ENCODE measurements at regions not wholly inside any gene's neighbourhood (a gene's known extent, or its start where the extent isn't known, plus 50 kb on each side); places are given as distances from the start of the nearest gene placed in this dataset.

GRCh38 chr18:43482600-43482999 is 205.3 kb upstream of the SYT4 start:
- no peak for DNase-seq

- no peak for DNase-seq
These were observed 207.4 kb upstream of the SYT4 start for GRCh38 chr18:43484710-43485109.

- DNase-seq: no peak
These were observed 208.3 kb upstream of the SYT4 start for GRCh38 chr18:43485545-43485963.

GRCh38 chr18:43486462-43486861 is 209.2 kb upstream of the SYT4 start:
- no peak for DNase-seq

- DNase-seq: no peak
These were observed 223.8 kb upstream of the SYT4 start for GRCh38 chr18:43501099-43501498.

GRCh38 chr18:43506935-43507334 is 229.6 kb upstream of the SYT4 start:
- DNase-seq: no peak

GRCh38 chr18:43507842-43508481 is 230.7 kb upstream of the SYT4 start:
- DNase-seq: no peak

- DNase-seq: no peak
These were observed 237.5 kb upstream of the SYT4 start for GRCh38 chr18:43514747-43515146.

- no peak for DNase-seq
These were observed 238.2 kb upstream of the SYT4 start for GRCh38 chr18:43515481-43515880.

GRCh38 chr18:43524260-43524659 is 247.0 kb upstream of the SYT4 start:
- DNase-seq: no peak

- no peak for DNase-seq
These were observed 247.9 kb upstream of the SYT4 start for GRCh38 chr18:43525169-43525568.

- peak; percentile 64 for DNase-seq
These were observed 249.3 kb upstream of the SYT4 start for GRCh38 chr18:43526426-43527145.

- DNase-seq: no peak
These were observed 254.1 kb upstream of the SYT4 start for GRCh38 chr18:43531438-43531837.

GRCh38 chr18:43533371-43533770 is 256.1 kb upstream of the SYT4 start:
- DNase-seq: peak; percentile 22

- no peak for DNase-seq
These were observed 257.2 kb upstream of the SYT4 start for GRCh38 chr18:43534511-43534910.

GRCh38 chr18:43539862-43540261 is 262.6 kb upstream of the SYT4 start:
- peak; percentile 72 for DNase-seq

GRCh38 chr18:43542016-43542415 is 264.7 kb upstream of the SYT4 start:
- DNase-seq: no peak

- no peak for DNase-seq
These were observed 265.9 kb upstream of the SYT4 start for GRCh38 chr18:43543236-43543635.

- DNase-seq: no peak
These were observed 270.2 kb upstream of the SYT4 start for GRCh38 chr18:43547456-43547855.

- no peak for DNase-seq
These were observed 282.2 kb upstream of the SYT4 start for GRCh38 chr18:43559507-43559906.

- DNase-seq: peak; percentile 62
These were observed 286.5 kb upstream of the SYT4 start for GRCh38 chr18:43563780-43564179.

GRCh38 chr18:43570593-43570992 is 293.3 kb upstream of the SYT4 start:
- DNase-seq: no peak

GRCh38 chr18:43571078-43571689 is 293.9 kb upstream of the SYT4 start:
- DNase-seq: peak; percentile 62

- DNase-seq: no peak
These were observed 294.9 kb upstream of the SYT4 start for GRCh38 chr18:43572163-43572562.
